ENCODE measurements at regions not wholly inside any gene's neighbourhood (a gene's known extent, or its start where the extent isn't known, plus 50 kb on each side); places are given as distances from the start of the nearest gene placed in this dataset.

DNA sequence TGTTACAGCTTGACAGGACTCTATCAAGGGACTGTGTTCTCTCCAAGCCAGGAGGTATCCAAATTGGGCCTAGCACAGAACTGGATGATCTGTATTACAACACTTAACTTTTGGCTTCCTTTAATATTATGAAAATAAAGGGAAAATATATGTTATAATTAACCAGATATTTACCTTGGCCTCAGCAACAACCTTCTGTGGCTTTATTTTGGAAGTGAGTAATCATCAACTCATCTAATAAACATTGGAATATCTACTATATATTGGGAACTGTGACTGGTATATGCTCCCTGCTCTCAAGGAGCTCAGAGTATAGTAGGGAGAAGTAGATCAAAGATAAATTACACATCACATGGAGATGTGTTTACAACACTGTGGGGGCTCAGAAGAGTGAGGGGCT, 352.2 kb downstream of the METTL15 start:
- H3K4me3 ChIP-seq (ENCODE audit: low read depth, low read length), result no peak overlapping the region

DNA sequence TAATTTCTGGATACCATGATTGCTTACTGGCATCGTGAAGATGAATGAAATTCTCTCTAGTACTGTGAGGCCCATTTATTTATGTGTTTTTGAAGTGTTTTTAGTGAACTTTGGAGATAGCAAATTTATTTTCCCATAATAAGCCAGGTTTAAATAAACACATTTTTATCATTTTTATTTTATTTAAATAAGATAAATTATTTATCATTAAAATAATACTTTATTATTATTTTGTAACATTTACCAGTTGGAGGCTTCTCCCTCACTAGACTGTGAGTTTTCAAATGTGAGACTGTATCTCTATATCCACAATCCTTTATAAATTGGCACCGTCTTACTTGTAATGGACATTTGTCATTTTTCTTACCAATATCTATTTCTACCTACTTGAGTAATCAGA, 351.7 kb downstream of the METTL15 start:
- Histone ChIP-seq H3K36me3 (replicated peaks) (no peaks in the 10 kb centered on the region), H3K4me3 (ENCODE audit: low read depth, low read length) (no peak overlapping the region), H3K27me3 (replicated peaks) (no peaks in the 10 kb centered on the region), H3K27ac (no peak overlapping the region)
- in situ Hi-C loops (cut with HindIII; ENCODE audit: low pct_ligation_motif_present, low sequenced_read_pairs), result no loop called here
- TF ChIP-seq, protein P1, sequence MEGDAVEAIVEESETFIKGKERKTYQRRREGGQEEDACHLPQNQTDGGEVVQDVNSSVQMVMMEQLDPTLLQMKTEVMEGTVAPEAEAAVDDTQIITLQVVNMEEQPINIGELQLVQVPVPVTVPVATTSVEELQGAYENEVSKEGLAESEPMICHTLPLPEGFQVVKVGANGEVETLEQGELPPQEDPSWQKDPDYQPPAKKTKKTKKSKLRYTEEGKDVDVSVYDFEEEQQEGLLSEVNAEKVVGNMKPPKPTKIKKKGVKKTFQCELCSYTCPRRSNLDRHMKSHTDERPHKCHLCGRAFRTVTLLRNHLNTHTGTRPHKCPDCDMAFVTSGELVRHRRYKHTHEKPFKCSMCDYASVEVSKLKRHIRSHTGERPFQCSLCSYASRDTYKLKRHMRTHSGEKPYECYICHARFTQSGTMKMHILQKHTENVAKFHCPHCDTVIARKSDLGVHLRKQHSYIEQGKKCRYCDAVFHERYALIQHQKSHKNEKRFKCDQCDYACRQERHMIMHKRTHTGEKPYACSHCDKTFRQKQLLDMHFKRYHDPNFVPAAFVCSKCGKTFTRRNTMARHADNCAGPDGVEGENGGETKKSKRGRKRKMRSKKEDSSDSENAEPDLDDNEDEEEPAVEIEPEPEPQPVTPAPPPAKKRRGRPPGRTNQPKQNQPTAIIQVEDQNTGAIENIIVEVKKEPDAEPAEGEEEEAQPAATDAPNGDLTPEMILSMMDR (IDR thresholded peaks at IDR 0.05; ENCODE audit: low read depth, low read length, missing control alignments), result no peak
- no peak for DNase-seq

More for the DNA sequence above, 352.2 kb downstream of the METTL15 start:
- H3K27ac ChIP-seq, result no peak overlapping the region
- no peaks in the 10 kb centered on the region for H3K36me3 ChIP-seq (replicated peaks)
- H3K27me3 ChIP-seq (replicated peaks), result no peaks in the 10 kb centered on the region
- DNase-seq, result no peak
- TF ChIP-seq, protein P1 (IDR thresholded peaks at IDR 0.05; ENCODE audit: low read depth, low read length, missing control alignments), result no peak
- in situ Hi-C loops (cut with HindIII; ENCODE audit: low pct_ligation_motif_present, low sequenced_read_pairs), result no loop called here

DNA sequence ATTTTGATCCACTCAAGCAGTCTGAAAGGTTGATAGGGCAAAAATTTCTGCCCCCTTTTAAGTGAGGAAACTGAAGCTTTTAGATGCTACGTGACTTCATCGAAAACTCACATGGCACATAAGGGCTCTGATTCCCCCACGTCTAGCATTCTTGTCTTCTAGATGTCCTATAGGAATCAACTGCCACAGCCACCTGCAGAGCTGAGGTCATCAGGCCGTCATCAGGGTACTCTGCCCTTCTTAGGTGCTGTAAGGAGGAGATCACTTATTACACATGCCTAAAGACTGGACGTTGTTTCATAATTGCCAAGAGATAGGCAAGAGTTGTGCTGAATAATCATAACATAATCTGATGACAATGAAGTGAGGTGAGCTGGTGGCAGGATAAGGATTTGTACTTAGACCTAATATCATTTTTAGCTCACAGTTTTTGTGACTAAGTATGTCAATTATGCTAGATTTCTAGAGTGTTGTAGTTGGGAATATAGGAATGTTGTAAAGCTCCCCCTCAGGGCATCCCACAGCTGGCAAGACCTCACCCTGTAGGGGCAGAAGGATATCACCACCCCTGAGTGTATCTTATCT, 349.4 kb downstream of the METTL15 start:
- Histone ChIP-seq H3K27ac (no peak overlapping the region), H3K4me3 (ENCODE audit: low read depth, low read length) (no peak overlapping the region), H3K36me3 (replicated peaks) (no peaks in the 10 kb centered on the region), H3K27me3 (replicated peaks) (no peaks in the 10 kb centered on the region)
- in situ Hi-C loops (cut with HindIII; ENCODE audit: low pct_ligation_motif_present, low sequenced_read_pairs), result no loop called here
- DNase-seq, result no peak
- TF ChIP-seq, protein P1 (IDR thresholded peaks at IDR 0.05; ENCODE audit: low read depth, low read length, missing control alignments), result no peak

DNA sequence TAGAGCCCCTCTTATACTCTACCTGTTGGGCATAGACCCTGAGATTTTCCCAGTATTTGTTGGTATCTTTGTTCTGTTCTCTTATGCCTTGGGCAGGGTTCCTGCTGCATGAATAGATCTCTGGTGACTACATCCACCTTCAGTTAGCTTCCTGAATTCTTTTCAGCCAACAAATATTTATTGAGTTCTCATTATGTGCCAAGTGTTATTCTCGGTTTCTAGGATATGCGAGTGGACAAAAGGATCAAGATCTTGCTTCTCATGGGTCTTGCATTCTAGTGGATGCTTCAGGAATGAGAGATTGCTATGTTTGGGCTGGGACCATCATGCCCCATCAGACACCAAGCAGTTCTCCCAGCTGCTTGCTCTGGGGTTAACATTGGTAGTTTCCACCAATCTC, 340.0 kb downstream of the METTL15 start:
- Histone ChIP-seq H3K36me3 (replicated peaks) (no peaks in the 10 kb centered on the region), H3K27me3 (replicated peaks) (no peaks in the 10 kb centered on the region), H3K27ac (peak overlapping the region; percentile 75), H3K4me3 (ENCODE audit: low read depth, low read length) (no peak overlapping the region)
- TF ChIP-seq, protein P1 (IDR thresholded peaks at IDR 0.05; ENCODE audit: low read depth, low read length, missing control alignments), result no peak
- in situ Hi-C loops (cut with HindIII; ENCODE audit: low pct_ligation_motif_present, low sequenced_read_pairs), result no loop called here
- DNase-seq, result peak; percentile 75

DNA sequence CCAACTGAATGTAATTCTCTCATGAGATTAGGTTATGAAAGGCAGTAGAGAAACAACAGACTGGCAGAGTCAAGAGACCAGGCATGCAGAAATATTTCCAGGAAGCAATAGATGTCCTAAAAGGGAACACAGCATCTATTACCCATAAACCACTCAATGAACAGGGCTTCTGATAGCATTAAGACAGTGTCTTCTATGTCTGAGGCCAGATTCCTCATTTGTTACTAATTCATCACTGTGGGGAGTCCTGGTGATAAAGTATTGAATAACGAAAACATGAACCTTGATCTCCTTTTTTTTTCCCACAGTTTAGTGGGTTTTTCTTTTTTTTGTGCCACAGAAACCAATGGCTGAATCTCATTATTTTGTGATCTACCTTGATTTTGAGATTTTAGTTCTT, 339.0 kb downstream of the METTL15 start:
- H3K4me3 ChIP-seq (ENCODE audit: low read depth, low read length), result no peak overlapping the region
- peak; percentile 85 for DNase-seq
- H3K27me3 ChIP-seq (replicated peaks), result no peaks in the 10 kb centered on the region
- no peaks in the 10 kb centered on the region for H3K36me3 ChIP-seq (replicated peaks)
- TF ChIP-seq, protein P1 (IDR thresholded peaks at IDR 0.05; ENCODE audit: low read depth, low read length, missing control alignments), result no peak
- in situ Hi-C loops (cut with HindIII; ENCODE audit: low pct_ligation_motif_present, low sequenced_read_pairs), result no loop called here
- peak overlapping the region; percentile 75 for H3K27ac ChIP-seq

DNA sequence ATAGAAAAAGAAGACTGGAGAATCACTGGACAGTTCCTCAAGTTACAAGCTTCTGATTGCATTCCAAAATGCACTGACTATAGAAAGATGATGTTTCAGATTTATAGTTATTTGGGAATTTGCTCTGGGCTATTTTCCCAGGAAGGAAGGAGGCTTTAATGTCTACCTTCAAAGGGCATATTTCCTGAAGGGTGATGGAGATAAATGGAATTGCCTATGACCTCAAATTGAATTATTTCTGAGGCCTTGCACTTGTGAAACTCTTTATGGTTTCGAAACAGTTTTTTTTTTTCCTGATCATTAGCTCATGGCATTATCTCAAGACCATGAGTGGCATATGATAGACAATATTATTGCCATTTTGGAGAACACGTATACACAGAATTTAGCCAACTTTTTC, 333.9 kb downstream of the METTL15 start:
- H3K27ac ChIP-seq, result no peak overlapping the region
- DNase-seq, result no peak
- TF ChIP-seq, protein P1 (IDR thresholded peaks at IDR 0.05; ENCODE audit: low read depth, low read length, missing control alignments), result no peak
- in situ Hi-C loops (cut with HindIII; ENCODE audit: low pct_ligation_motif_present, low sequenced_read_pairs), result no loop called here
- no peaks in the 10 kb centered on the region for H3K27me3 ChIP-seq (replicated peaks)
- no peaks in the 10 kb centered on the region for H3K36me3 ChIP-seq (replicated peaks)
- no peak overlapping the region for H3K4me3 ChIP-seq (ENCODE audit: low read depth, low read length)

All from brain microvascular endothelial cell (primary cell).